HG02798 (cell line): ENCODE measurements at regions not wholly inside any gene's neighbourhood (a gene's known extent, or its start where the extent isn't known, plus 50 kb on each side); places are given as distances from the start of the nearest gene placed in this dataset.
"Not testable (repeated sequence)": the region's sequence is repeated elsewhere in the genome, so short reads cannot be mapped to it uniquely, and the experiment has no call there.

Experiments used
- ATAC-seq: cut with Tn5 transposase; IDR thresholded peaks from one replicate; pipeline ENCODE4 v1.9.1; 2021; ENCODE audit warnings: mild to moderate bottlenecking; ENCODE audit not compliant: unreplicated experiment, poor library complexity

DNA sequence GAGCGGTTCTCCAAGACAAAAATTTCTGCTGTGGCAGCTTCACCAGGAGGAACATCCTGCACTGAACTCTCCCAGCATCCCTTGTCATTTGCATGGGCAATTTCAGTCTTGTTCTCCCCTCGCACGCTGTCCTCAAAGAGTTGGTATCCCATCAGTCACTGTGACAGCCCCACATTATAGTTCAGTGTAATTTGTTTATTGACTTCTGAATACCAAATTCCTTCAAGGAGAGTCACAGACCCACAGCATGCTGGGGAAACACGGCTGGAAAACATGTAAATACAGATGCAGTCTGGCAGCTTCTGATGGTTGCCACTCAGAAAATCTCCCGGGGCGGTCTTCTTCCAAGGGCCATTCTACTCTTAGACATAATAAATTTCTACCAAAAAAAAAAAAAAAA, 151.0 kb upstream of the NEBL start:
- no peak for ATAC-seq

GRCh38 chr10:21047511-21047910, 150.4 kb upstream of the NEBL start:
- ATAC-seq: no peak

DNA sequence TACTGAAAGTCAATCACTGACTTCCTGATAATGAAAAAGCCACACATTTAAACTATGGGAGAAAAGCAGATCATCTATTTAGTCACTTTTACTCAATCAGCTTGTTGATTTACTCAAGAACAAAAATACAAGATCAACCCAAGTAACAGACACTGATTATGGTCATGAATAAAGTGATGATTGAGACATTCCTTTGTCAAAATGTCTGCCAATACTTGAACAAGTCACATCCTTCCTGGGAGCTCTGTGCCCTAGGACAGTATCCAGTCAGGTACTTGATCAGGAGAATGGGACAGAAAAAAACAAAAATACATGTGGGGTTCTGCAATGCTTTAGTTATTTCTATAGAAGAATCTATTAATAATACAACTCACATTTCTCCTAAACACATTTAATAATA, 150.0 kb upstream of the NEBL start:
- ATAC-seq: no peak

DNA sequence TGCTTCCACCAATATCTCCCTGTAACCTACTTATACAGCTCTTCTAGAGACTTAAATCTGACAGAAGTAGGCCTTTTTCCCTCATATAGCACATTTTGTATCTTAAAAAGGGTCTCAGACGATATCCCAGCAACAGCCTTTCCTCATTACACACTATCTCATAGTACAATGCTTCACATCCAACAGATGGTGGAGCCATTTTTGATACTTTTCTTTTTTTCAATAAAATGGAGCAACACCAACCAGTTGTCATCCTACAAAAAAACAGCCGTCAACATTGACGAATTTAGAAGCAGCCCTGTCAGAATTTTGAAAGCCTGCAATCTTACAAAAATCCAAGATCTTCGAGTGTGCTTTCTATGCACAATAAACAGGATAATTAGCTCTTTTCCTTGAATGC, 145.9 kb upstream of the NEBL start:
- no peak for ATAC-seq

DNA sequence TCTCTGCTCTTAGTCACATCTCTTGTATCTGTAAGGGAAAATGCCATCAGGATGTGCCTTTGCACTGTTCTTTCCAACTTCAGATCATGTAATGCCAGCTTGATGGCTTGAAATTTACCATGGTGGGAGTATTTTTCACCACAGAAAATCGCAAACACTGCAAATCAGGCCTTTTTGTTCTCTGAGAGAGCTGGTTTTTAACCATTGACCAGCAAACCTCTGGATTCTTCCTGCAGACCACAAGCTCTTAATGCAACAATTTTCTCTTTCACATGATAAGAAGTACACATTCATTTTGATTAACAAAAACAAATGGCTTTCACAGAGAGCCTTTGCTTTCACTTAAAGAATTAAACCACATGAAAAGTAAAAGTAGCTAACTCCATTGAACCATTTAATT, 145.4 kb upstream of the NEBL start:
- no peak for ATAC-seq

- no peak for ATAC-seq
Observed at GRCh38 chr10:21041763-21042458, 144.8 kb upstream of the NEBL start.

- no peak for ATAC-seq
Observed at GRCh38 chr10:21039721-21040120, 142.6 kb upstream of the NEBL start.

- no peak for ATAC-seq
Observed at GRCh38 chr10:21036757-21037156, 139.6 kb upstream of the NEBL start.

DNA sequence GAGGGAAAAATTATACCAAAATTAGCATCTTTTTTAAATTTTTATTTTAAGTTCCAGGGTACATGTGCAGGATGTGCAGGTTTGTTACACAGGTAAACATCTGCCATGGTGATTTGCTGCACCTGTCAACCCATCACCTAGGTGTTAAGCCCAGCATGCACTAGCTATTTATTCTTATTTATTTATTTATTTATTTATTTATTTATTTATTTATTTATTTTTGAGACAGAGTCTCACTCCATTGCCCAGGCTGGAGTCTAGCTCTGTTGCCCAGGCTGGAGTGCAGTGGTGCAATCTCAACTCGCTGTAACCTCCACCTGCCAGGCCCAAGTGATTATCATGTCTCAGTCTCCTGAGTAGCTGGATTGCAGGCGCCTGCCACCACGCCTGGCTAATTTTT, 137.7 kb upstream of the NEBL start:
- not testable (repeated sequence) for ATAC-seq

GRCh38 chr10:21034241-21034640, 137.1 kb upstream of the NEBL start:
- no peak for ATAC-seq

GRCh38 chr10:21032587-21033319, 135.6 kb upstream of the NEBL start:
- ATAC-seq: no peak

- no peak for ATAC-seq
Observed at GRCh38 chr10:21031232-21031795, 134.2 kb upstream of the NEBL start.

DNA sequence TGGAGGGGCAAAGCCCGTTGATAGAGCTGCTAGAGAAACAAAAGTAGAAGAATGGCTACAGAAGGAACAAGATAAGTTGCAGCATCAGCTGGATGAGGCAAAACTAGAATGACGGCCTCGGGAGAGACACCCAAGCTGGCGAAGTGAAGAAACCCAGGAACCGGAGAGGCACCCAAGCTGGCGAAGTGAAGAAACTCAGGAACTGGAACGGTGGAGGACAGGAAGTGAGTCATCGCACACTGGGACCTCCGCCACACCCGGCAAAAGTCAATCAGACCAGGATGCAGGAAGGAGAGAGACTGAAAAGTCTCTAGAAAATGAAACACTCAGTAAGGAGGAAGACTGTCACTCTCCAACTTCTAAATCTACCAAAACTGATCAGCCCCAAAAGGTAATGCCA, 133.0 kb upstream of the NEBL start:
- no peak for ATAC-seq

DNA sequence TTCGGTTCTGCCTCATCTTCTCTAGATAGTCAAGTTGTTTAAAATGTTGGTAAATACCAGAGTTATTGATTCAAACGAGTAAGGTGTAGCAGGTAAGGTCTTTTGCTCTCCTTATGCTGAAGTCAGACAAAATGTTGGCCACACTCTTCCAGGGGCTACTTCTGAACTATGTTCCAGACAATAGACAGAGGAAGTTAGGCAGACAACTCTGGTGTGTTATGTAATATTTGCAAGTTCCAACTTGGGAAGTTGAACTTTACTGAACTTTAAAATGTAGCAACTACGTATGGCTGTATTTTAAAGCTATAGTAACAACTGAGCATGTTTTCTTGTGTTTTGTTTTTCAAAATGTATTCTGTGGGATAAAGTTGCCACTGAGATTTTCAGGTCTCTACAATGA, 125.7 kb upstream of the NEBL start:
- no peak for ATAC-seq

GRCh38 chr10:21021843-21022594, 124.9 kb upstream of the NEBL start:
- ATAC-seq: no peak

DNA sequence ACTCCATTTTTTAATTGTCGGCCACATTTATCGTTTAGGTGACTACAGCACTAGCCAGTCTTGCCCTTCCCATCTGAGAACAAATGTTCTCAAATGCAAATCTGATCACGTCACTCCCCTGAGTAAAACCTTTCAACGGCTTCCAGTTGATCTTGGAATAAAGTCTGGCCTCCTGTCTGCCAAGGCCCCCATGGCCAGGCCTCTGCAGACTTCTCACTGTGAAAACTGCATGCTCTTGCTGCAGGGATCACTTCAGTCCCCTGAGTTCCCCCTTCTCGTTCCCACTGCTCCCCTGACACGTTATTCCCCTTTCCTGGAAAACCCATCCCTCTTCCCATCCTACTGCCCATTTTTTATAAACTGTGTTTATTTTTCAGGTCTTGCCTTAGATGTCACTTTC, 124.1 kb upstream of the NEBL start:
- no peak for ATAC-seq

- ATAC-seq: peak; percentile 88
Observed at GRCh38 chr10:21020545-21020944, 123.4 kb upstream of the NEBL start.

DNA sequence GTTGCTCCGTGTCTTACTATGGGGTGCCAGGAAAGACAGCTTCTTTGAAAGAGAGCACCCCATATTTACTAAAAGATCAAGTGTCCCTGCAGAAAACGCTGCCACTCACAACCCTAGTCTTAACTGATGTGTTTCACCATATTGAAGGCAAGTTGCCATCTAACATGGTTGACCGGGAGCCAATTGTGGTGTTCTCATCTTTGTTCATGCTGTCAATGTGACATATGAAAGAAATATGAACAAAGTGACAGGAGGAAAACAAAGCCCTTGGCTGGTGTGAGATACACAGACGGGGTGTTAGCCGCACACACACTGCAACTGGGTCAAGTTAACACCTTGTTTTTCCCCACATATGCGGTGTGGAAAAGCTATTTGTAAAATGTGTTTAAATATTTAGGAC, 122.3 kb upstream of the NEBL start:
- no peak for ATAC-seq

DNA sequence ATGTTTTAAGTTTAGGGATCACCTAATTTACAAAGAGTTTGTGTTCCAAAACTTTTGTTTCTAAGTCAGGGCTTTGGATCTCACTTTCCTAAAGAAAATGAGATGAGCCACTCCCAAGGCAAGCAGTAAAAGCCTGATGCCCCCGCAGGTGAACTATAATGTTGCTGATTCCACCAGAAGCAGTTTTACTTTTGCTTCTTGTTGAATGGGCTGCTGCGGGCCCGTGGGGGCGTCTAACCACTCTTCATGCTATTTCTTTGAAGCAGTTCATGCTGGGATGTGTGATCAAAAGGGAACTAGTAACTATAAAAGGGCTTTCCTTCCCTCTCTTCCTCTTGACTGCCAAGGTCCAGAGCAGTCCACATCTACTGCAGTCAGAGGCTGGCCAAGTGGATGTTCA, 118.7 kb upstream of the NEBL start:
- ATAC-seq: peak; percentile 72

GRCh38 chr10:21014141-21014540, 117.0 kb upstream of the NEBL start:
- ATAC-seq: no peak

- ATAC-seq: no peak
Observed at GRCh38 chr10:21011433-21012018, 114.4 kb upstream of the NEBL start.
